Muscle of leg (tissue), 3 donors: ENCODE measurements at regions not wholly inside any gene's neighbourhood (a gene's known extent, or its start where the extent isn't known, plus 50 kb on each side); places are given as distances from the start of the nearest gene placed in this dataset.

Source experiments
- DNase-seq: peaks from one replicate; pipeline ENCODE4 v3.0.0; 2013
- H3K27ac ChIP-seq: one replicate; pipeline ENCODE4 v1.5.1; 2013; ENCODE audit warnings: mild to moderate bottlenecking, low read length, control low read depth
- H3K27me3 ChIP-seq: one replicate; pipeline ENCODE4 v1.6.1; 2013; ENCODE audit warnings: low read length; ENCODE audit not compliant: control insufficient read depth, insufficient read depth
- H3K36me3 ChIP-seq: one replicate; pipeline ENCODE4 v1.6.1; 2013; ENCODE audit warnings: low read length; ENCODE audit not compliant: control insufficient read depth, insufficient read depth
- H3K4me1 ChIP-seq: one replicate; pipeline ENCODE4 v1.6.1; 2013; ENCODE audit warnings: low read length; ENCODE audit not compliant: control insufficient read depth, insufficient read depth
- H3K4me3 ChIP-seq: one replicate; pipeline ENCODE4 v1.5.1; 2013; ENCODE audit warnings: low read length, control low read depth
- H3K9me3 ChIP-seq: replicated peaks from 2 replicates; pipeline ENCODE4 v1.6.1; 2013; ENCODE audit warnings: low read depth, low read length; ENCODE audit not compliant: control insufficient read depth
- WGBS: methylation state at CpG from one replicate; pipeline ENCODE4 v1.1.5; 2013; ENCODE audit warnings: missing lambda C conversion rate; ENCODE audit not compliant: insufficient coverage; 5-methylcytosine and 5-hydroxymethylcytosine counted together

GRCh38 chr4:100086766-100087431 is 103.4 kb downstream of the DDIT4L start:
- Histone ChIP-seq H3K4me3 (no peak overlapping the region), H3K9me3 (no peaks in the 10 kb centered on the region), H3K4me1 (no peaks in the 10 kb centered on the region), H3K27ac (no peak overlapping the region), H3K27me3 (no peaks in the 10 kb centered on the region), H3K36me3 (no peaks in the 10 kb centered on the region)
- 76% methylated on average over 6 of the region's 6 CpGs for WGBS
- DNase-seq = peak; percentile 72

- no peak for DNase-seq
Measured at GRCh38 chr4:100084892-100085291, 105.4 kb downstream of the DDIT4L start.

GRCh38 chr4:100083289-100083688 is 107.0 kb downstream of the DDIT4L start:
- no peak overlapping the region for H3K4me3 ChIP-seq
- no peaks in the 10 kb centered on the region for H3K4me1 ChIP-seq
- H3K27me3 ChIP-seq = no peaks in the 10 kb centered on the region
- H3K27ac ChIP-seq = no peak overlapping the region
- H3K36me3 ChIP-seq = no peaks in the 10 kb centered on the region
- H3K9me3 ChIP-seq = no peaks in the 10 kb centered on the region
- no peak for DNase-seq

More at GRCh38 chr4:100084892-100085291, 105.4 kb downstream of the DDIT4L start:
- no peak overlapping the region for H3K4me3 ChIP-seq
- H3K36me3 ChIP-seq = no peaks in the 10 kb centered on the region
- H3K27ac ChIP-seq = no peak overlapping the region
- no peaks in the 10 kb centered on the region for H3K4me1 ChIP-seq
- H3K9me3 ChIP-seq = no peaks in the 10 kb centered on the region
- no peaks in the 10 kb centered on the region for H3K27me3 ChIP-seq
- WGBS = no CpG with 5 or more reads among the region's 1 CpG

- no peak overlapping the region for H3K27ac ChIP-seq
- H3K4me1 ChIP-seq = no peaks in the 10 kb centered on the region
- no peaks in the 10 kb centered on the region for H3K36me3 ChIP-seq
- no peak overlapping the region for H3K4me3 ChIP-seq
- H3K27me3 ChIP-seq = no peaks in the 10 kb centered on the region
- WGBS = no CpG with 5 or more reads among the region's 1 CpG
- H3K9me3 ChIP-seq = no peaks in the 10 kb centered on the region
- DNase-seq = no peak
Measured at GRCh38 chr4:100082852-100083251, 107.4 kb downstream of the DDIT4L start.

GRCh38 chr4:100081491-100081890 is 108.8 kb downstream of the DDIT4L start:
- Histone ChIP-seq H3K9me3 (no peaks in the 10 kb centered on the region), H3K27me3 (no peaks in the 10 kb centered on the region), H3K4me3 (no peak overlapping the region), H3K27ac (no peak overlapping the region), H3K36me3 (no peaks in the 10 kb centered on the region), H3K4me1 (no peaks in the 10 kb centered on the region)
- WGBS = 50% methylated on average over 1 of the region's 1 CpG
- DNase-seq = no peak

- H3K9me3 ChIP-seq = no peaks in the 10 kb centered on the region
- DNase-seq = no peak
- H3K36me3 ChIP-seq = no peaks in the 10 kb centered on the region
- H3K27ac ChIP-seq = no peak overlapping the region
- no peak overlapping the region for H3K4me3 ChIP-seq
- 72% methylated on average over 2 of the region's 3 CpGs for WGBS
- H3K4me1 ChIP-seq = no peaks in the 10 kb centered on the region
- no peaks in the 10 kb centered on the region for H3K27me3 ChIP-seq
Measured at GRCh38 chr4:100079264-100079663, 111.0 kb downstream of the DDIT4L start.

- Histone ChIP-seq H3K27ac (no peak overlapping the region), H3K4me3 (no peak overlapping the region), H3K36me3 (no peaks in the 10 kb centered on the region), H3K4me1 (no peaks in the 10 kb centered on the region), H3K27me3 (no peaks in the 10 kb centered on the region), H3K9me3 (no peaks in the 10 kb centered on the region)
- DNase-seq = no peak
Measured at GRCh38 chr4:100076753-100077152, 113.5 kb downstream of the DDIT4L start.

GRCh38 chr4:100075486-100076270 is 114.6 kb downstream of the DDIT4L start:
- H3K9me3 ChIP-seq = no peaks in the 10 kb centered on the region
- H3K4me1 ChIP-seq = no peaks in the 10 kb centered on the region
- H3K27ac ChIP-seq = no peak overlapping the region
- DNase-seq = no peak
- H3K4me3 ChIP-seq = no peak overlapping the region
- H3K27me3 ChIP-seq = no peaks in the 10 kb centered on the region
- no peaks in the 10 kb centered on the region for H3K36me3 ChIP-seq
- WGBS = 83% methylated on average over 1 of the region's 2 CpGs

- no peak overlapping the region for H3K4me3 ChIP-seq
- H3K27me3 ChIP-seq = no peaks in the 10 kb centered on the region
- H3K4me1 ChIP-seq = no peaks in the 10 kb centered on the region
- DNase-seq = no peak
- H3K9me3 ChIP-seq = no peaks in the 10 kb centered on the region
- no peaks in the 10 kb centered on the region for H3K36me3 ChIP-seq
- H3K27ac ChIP-seq = no peak overlapping the region
Measured at GRCh38 chr4:100075056-100075455, 115.2 kb downstream of the DDIT4L start.

GRCh38 chr4:100071506-100071905 is 118.8 kb downstream of the DDIT4L start:
- Histone ChIP-seq H3K4me1 (no peaks in the 10 kb centered on the region), H3K4me3 (no peak overlapping the region), H3K27me3 (no peaks in the 10 kb centered on the region), H3K27ac (no peak overlapping the region), H3K9me3 (no peaks in the 10 kb centered on the region), H3K36me3 (no peaks in the 10 kb centered on the region)
- 90% methylated on average over 2 of the region's 3 CpGs for WGBS
- DNase-seq = no peak
